GM19035 (cell line): ENCODE measurements at regions not wholly inside any gene's neighbourhood (a gene's known extent, or its start where the extent isn't known, plus 50 kb on each side); places are given as distances from the start of the nearest gene placed in this dataset.
"Not testable (repeated sequence)": the region's sequence is repeated elsewhere in the genome, so short reads cannot be mapped to it uniquely, and the experiment has no call there.

Source experiments
- ATAC-seq: cut with Tn5 transposase; IDR thresholded peaks from one replicate; pipeline ENCODE4 v1.9.1; 2021; ENCODE audit not compliant: unreplicated experiment

- ATAC-seq, result no peak
Measured at GRCh38 chr6:68575765-68576439, 59.2 kb upstream of the ADGRB3 start.

- peak; percentile 14 for ATAC-seq
Measured at GRCh38 chr6:68572975-68573374, 62.1 kb upstream of the ADGRB3 start.

GRCh38 chr6:68572525-68572924, 62.6 kb upstream of the ADGRB3 start:
- peak; percentile 89 for ATAC-seq

GRCh38 chr6:68559716-68560115, 75.4 kb upstream of the ADGRB3 start:
- no peak for ATAC-seq

- ATAC-seq, result no peak
Measured at GRCh38 chr6:68559070-68559469, 76.0 kb upstream of the ADGRB3 start.

GRCh38 chr6:68546620-68547019, 88.5 kb upstream of the ADGRB3 start:
- no peak for ATAC-seq

GRCh38 chr6:68544450-68544849, 90.6 kb upstream of the ADGRB3 start:
- ATAC-seq, result no peak

GRCh38 chr6:68533339-68533795, 101.7 kb upstream of the ADGRB3 start:
- no peak for ATAC-seq

- no peak for ATAC-seq
Measured at GRCh38 chr6:68527691-68528090, 107.4 kb upstream of the ADGRB3 start.

GRCh38 chr6:68506911-68507310, 128.2 kb upstream of the ADGRB3 start:
- no peak for ATAC-seq

GRCh38 chr6:68502946-68503345, 132.1 kb upstream of the ADGRB3 start:
- ATAC-seq, result no peak

- no peak for ATAC-seq
Measured at GRCh38 chr6:68497927-68498326, 137.2 kb upstream of the ADGRB3 start.

GRCh38 chr6:68494880-68495279, 140.2 kb upstream of the ADGRB3 start:
- ATAC-seq, result not testable (repeated sequence)

GRCh38 chr6:68476611-68477010, 158.5 kb upstream of the ADGRB3 start:
- no peak for ATAC-seq

- ATAC-seq, result no peak
Measured at GRCh38 chr6:68473433-68474210, 161.5 kb upstream of the ADGRB3 start.

- ATAC-seq, result no peak
Measured at GRCh38 chr6:68468244-68468884, 166.7 kb upstream of the ADGRB3 start.

- ATAC-seq, result no peak
Measured at GRCh38 chr6:68458447-68458846, 176.6 kb upstream of the ADGRB3 start.

- ATAC-seq, result no peak
Measured at GRCh38 chr6:68447112-68447511, 188.0 kb upstream of the ADGRB3 start.

- no peak for ATAC-seq
Measured at GRCh38 chr6:68445926-68446325, 189.2 kb upstream of the ADGRB3 start.

- ATAC-seq, result no peak
Measured at GRCh38 chr6:68443704-68444103, 191.4 kb upstream of the ADGRB3 start.

- ATAC-seq, result no peak
Measured at GRCh38 chr6:68427630-68428029, 207.5 kb upstream of the ADGRB3 start.

- no peak for ATAC-seq
Measured at GRCh38 chr6:68410021-68410420, 225.1 kb upstream of the ADGRB3 start.
